ENCODE measurements at regions not wholly inside any gene's neighbourhood (a gene's known extent, or its start where the extent isn't known, plus 50 kb on each side); places are given as distances from the start of the nearest gene placed in this dataset.

DNA sequence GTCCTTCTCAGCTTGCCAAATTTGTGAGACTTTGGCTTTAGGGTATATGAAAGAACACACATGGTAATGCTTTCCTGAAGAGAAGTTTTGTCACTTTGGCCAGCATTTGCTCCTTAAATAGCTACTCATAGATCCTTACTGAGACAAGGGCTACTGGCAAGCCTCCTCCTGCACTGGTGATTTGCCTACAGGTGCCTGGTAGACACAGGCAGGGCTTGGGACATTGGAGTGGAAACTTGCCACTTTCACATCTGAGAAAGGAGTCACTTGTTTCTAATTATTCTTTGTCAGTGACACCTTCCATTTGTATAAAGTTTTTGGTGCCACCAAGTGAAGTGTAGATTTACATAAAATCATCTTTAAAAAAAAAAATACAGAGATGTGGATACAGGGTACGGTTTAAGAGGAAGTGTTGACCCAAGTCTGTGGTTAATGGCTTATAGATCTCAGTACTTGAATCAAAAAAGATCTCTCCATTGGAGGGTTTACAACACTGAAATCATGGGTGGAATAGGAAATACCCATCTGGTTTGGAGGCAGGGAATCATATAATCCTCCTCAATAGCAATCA, 132.8 kb upstream of the GADL1 start:
- no peaks in the 10 kb centered on the region for H3K9me3 ChIP-seq (ENCODE audit: control insufficient read depth, low read length)
- H2AFZ ChIP-seq = no peak overlapping the region
- no peaks in the 10 kb centered on the region for H3K27me3 ChIP-seq (ENCODE audit: control insufficient read depth, insufficient read depth, low read length)
- no peak overlapping the region for H3K4me2 ChIP-seq (ENCODE audit: low read length)
- no peak overlapping the region for H3K27ac ChIP-seq
- TF ChIP-seq, protein P1, sequence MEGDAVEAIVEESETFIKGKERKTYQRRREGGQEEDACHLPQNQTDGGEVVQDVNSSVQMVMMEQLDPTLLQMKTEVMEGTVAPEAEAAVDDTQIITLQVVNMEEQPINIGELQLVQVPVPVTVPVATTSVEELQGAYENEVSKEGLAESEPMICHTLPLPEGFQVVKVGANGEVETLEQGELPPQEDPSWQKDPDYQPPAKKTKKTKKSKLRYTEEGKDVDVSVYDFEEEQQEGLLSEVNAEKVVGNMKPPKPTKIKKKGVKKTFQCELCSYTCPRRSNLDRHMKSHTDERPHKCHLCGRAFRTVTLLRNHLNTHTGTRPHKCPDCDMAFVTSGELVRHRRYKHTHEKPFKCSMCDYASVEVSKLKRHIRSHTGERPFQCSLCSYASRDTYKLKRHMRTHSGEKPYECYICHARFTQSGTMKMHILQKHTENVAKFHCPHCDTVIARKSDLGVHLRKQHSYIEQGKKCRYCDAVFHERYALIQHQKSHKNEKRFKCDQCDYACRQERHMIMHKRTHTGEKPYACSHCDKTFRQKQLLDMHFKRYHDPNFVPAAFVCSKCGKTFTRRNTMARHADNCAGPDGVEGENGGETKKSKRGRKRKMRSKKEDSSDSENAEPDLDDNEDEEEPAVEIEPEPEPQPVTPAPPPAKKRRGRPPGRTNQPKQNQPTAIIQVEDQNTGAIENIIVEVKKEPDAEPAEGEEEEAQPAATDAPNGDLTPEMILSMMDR (IDR thresholded peaks at IDR 0.05) = no peak
- no peak overlapping the region for H3K4me3 ChIP-seq (ENCODE audit: low read depth, low read length)
- H3K9ac ChIP-seq = no peak overlapping the region
- no peaks in the 10 kb centered on the region for H3K79me2 ChIP-seq
- no peaks in the 10 kb centered on the region for H3K36me3 ChIP-seq (ENCODE audit: control insufficient read depth, insufficient read depth, low read length)
- H3K4me1 ChIP-seq = peaks cover 7% of the 10 kb centered on the region

DNA sequence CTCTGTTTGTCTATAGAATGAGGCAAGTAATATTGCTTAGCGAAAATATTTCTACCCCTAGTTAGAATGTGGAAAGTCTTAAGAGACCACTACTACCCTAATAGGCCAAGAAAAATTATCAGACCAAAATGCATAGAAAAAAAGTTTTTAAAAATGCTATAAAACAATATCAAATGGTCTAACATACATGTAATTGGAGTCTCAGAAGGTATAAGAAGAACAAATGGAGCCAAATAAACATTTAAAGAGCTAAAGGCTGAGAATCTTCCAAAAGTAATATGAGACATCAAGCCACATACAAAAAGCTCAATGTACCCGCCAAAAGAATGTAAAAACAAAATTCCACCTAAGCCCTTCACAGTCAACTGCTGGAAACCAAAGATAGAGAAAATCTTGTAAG, 133.5 kb upstream of the GADL1 start:
- H3K9me3 ChIP-seq (ENCODE audit: control insufficient read depth, low read length) = no peaks in the 10 kb centered on the region
- no peaks in the 10 kb centered on the region for H3K36me3 ChIP-seq (ENCODE audit: control insufficient read depth, insufficient read depth, low read length)
- peaks cover 7% of the 10 kb centered on the region for H3K4me1 ChIP-seq
- H3K27ac ChIP-seq = no peak overlapping the region
- TF ChIP-seq, protein P1 (IDR thresholded peaks at IDR 0.05) = no peak
- H3K27me3 ChIP-seq (ENCODE audit: control insufficient read depth, insufficient read depth, low read length) = no peaks in the 10 kb centered on the region
- H3K4me3 ChIP-seq (ENCODE audit: low read depth, low read length) = no peak overlapping the region
- no peak overlapping the region for H3K9ac ChIP-seq
- H2AFZ ChIP-seq = no peak overlapping the region
- H3K4me2 ChIP-seq (ENCODE audit: low read length) = no peak overlapping the region
- no peaks in the 10 kb centered on the region for H3K79me2 ChIP-seq

DNA sequence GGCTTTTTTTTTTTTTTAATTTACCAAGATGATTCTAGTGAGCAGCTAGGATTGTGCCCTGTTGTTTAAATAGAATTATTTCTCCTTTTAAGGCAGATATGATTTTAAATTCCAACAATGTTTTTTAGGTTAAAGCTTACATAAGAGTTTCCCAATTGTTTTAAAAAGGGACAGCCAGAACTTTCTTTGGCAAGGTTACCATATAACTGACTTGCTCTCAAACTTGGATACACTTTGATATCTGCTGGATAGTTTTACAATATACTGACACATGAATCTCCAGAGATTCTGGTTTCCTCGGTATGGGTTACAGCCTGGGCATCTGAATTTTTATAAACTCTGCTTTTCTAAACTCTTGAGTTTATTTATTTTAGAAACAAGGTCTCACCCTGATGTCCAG, 134.3 kb upstream of the GADL1 start:
- TF ChIP-seq, protein P1 (IDR thresholded peaks at IDR 0.05) = no peak
- H3K27ac ChIP-seq = peak overlapping the region; percentile 43
- no peak overlapping the region for H3K4me3 ChIP-seq (ENCODE audit: low read depth, low read length)
- no peaks in the 10 kb centered on the region for H3K79me2 ChIP-seq
- no peaks in the 10 kb centered on the region for H3K9me3 ChIP-seq (ENCODE audit: control insufficient read depth, low read length)
- no peak overlapping the region for H2AFZ ChIP-seq
- H3K4me2 ChIP-seq (ENCODE audit: low read length) = peak overlapping the region; percentile 13
- H3K4me1 ChIP-seq = peaks cover 7% of the 10 kb centered on the region
- no peaks in the 10 kb centered on the region for H3K27me3 ChIP-seq (ENCODE audit: control insufficient read depth, insufficient read depth, low read length)
- H3K9ac ChIP-seq = no peak overlapping the region
- H3K36me3 ChIP-seq (ENCODE audit: control insufficient read depth, insufficient read depth, low read length) = no peaks in the 10 kb centered on the region

DNA sequence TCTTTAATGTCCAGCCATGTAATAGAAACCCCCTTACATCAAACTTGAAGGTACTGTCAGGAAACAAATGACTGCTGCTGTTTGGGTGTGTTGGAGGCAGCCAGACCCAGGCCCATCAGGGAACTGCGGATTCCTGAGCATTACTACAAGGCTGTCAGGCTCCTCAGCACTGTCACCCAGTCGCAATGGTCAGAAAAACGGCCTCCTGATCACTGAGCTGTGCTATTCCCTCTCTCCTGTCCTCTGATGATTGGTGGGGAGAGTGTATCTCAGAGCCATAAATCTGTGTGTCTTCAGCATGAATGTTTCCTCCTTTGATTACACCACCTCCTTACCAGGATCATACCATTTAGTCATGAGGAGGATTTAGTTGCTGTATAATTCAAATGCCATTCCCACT, 135.2 kb upstream of the GADL1 start:
- TF ChIP-seq, protein P1 (IDR thresholded peaks at IDR 0.05) = no peak
- Histone ChIP-seq H3K4me3 (ENCODE audit: low read depth, low read length) (no peak overlapping the region), H3K4me2 (ENCODE audit: low read length) (no peak overlapping the region), H3K27ac (peak overlapping the region; percentile 71), H3K9me3 (ENCODE audit: control insufficient read depth, low read length) (no peaks in the 10 kb centered on the region), H3K9ac (no peak overlapping the region), H3K4me1 (peaks cover 7% of the 10 kb centered on the region), H2AFZ (peak overlapping the region; percentile 62), H3K79me2 (no peaks in the 10 kb centered on the region), H3K36me3 (ENCODE audit: control insufficient read depth, insufficient read depth, low read length) (no peaks in the 10 kb centered on the region), H3K27me3 (ENCODE audit: control insufficient read depth, insufficient read depth, low read length) (no peaks in the 10 kb centered on the region)

DNA sequence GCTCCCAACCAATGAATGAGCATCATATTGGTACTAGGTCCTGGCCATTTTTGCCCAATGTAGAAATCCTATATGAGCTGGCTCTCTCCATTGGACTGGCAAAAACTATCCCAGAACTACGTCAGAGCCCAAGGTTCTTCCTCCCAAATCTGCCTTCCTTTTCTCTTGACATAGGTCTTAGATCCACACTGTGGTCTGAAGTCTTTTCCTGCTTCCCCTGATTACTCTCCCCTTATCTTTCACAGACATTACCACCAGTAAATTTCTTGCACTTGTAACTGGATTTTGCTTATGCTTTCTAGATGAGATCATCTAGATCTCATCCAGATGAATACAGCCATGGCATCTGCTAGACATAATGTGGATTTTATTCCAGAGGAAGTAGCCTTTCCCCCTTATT, 141.2 kb upstream of the GADL1 start:
- no peak overlapping the region for H3K9ac ChIP-seq
- no peaks in the 10 kb centered on the region for H3K9me3 ChIP-seq (ENCODE audit: control insufficient read depth, low read length)
- H3K4me3 ChIP-seq (ENCODE audit: low read depth, low read length) = no peak overlapping the region
- H3K4me2 ChIP-seq (ENCODE audit: low read length) = no peak overlapping the region
- H3K79me2 ChIP-seq = no peaks in the 10 kb centered on the region
- no peaks in the 10 kb centered on the region for H3K4me1 ChIP-seq
- no peaks in the 10 kb centered on the region for H3K36me3 ChIP-seq (ENCODE audit: control insufficient read depth, insufficient read depth, low read length)
- TF ChIP-seq, protein P1 (IDR thresholded peaks at IDR 0.05) = no peak
- H3K27me3 ChIP-seq (ENCODE audit: control insufficient read depth, insufficient read depth, low read length) = no peaks in the 10 kb centered on the region
- no peak overlapping the region for H3K27ac ChIP-seq
- no peak overlapping the region for H2AFZ ChIP-seq

All from parathyroid adenoma (tissue), 2 donors.